ENCODE measurements at regions not wholly inside any gene's neighbourhood (a gene's known extent, or its start where the extent isn't known, plus 50 kb on each side); places are given as distances from the start of the nearest gene placed in this dataset.

DNA sequence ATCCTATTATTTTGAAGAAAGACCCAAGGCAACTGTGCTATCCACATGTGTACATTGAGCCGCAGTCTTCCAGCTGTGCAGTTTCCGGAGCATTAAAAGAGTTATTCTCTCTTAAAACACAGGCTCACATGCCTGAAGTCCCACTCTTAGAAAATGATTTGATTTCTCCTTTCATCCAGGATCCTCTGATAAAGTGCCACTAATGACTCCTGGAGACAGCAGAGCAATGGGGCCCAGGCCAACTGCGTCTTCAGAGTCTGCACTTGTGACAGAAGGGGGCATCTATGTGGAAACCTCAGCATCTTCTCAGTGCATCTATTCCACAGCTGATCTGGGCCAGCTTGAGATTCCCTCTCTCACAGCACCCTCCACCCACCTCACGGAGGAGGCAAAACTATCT is 482.1 kb upstream of the AKR1E2 start:
- no peak for TF ChIP-seq CTCF (IDR thresholded peaks at IDR 0.05)
- TF ChIP-seq POLR2A (IDR thresholded peaks at IDR 0.05), result no peak
- no peak for TF ChIP-seq POLR2AphosphoS5 (IDR thresholded peaks at IDR 0.05)
- TF ChIP-seq EP300 (IDR thresholded peaks at IDR 0.05; ENCODE audit: low read depth), result no peak
